OCI-LY7 (cell line): ENCODE measurements at regions not wholly inside any gene's neighbourhood (a gene's known extent, or its start where the extent isn't known, plus 50 kb on each side); places are given as distances from the start of the nearest gene placed in this dataset.

Experiments
- BruUV-seq: library from RNA; stranded (reverse); fragments of 400-500 nt; replicated peaks from 2 replicates; lab custom pipeline; 2021; lab: Mats Ljungman, UMichigan
- CTCF ChIA-PET: fragments of 300-600 bp; sonication (Branson Sonifier 250); formaldehyde crosslinking; loops from one replicate; lab custom pipeline; 2022; ENCODE audit warnings: antibody characterized with exemption; ENCODE audit not compliant: unreplicated experiment; lab: Charles Lee
- POLR2A ChIA-PET: fragments of 300-600 bp; sonication (Branson Sonifier 250); formaldehyde crosslinking; loops from one replicate; lab custom pipeline; 2022; ENCODE audit warnings: antibody characterized with exemption; lab: Charles Lee
- DNase-seq: peaks from one replicate; pipeline ENCODE4 v3.0.0-alpha.2; 2015; ENCODE audit warnings: low spot score
- H2AFZ ChIP-seq: fragments of 200-600 bp; sonication (generic), shearing (Covaris generic); 2 replicates; pipeline ENCODE4 v1.6.1; 2014; ENCODE audit warnings: mild to moderate bottlenecking, antibody characterized with exemption, low read length, moderate library complexity
- H3K27ac ChIP-seq: fragments of 200-600 bp; sonication (generic); 2 replicates; pipeline ENCODE4 v1.5.1; 2014; ENCODE audit warnings: mixed run types, low read depth, mild to moderate bottlenecking, moderate library complexity, low read length, inconsistent platforms; ENCODE audit not compliant: poor library complexity, severe bottlenecking
- H3K36me3 ChIP-seq: fragments of 200-600 bp; sonication (generic); 2 replicates; pipeline ENCODE4 v1.6.1; 2014; ENCODE audit warnings: mild to moderate bottlenecking, antibody characterized with exemption, low read length, moderate library complexity, mixed read lengths; ENCODE audit not compliant: insufficient read depth
- H3K4me1 ChIP-seq: fragments of 200-600 bp; sonication (generic); 2 replicates; pipeline ENCODE4 v1.5.1; 2014; ENCODE audit warnings: mild to moderate bottlenecking, low read length; ENCODE audit not compliant: insufficient read depth, poor library complexity, severe bottlenecking
- H3K4me2 ChIP-seq: fragments of 200-600 bp; sonication (generic); 2 replicates; pipeline ENCODE4 v1.6.1; 2014; ENCODE audit warnings: mild to moderate bottlenecking, low read length
- H3K4me3 ChIP-seq: fragments of 200-600 bp; sonication (generic); 2 replicates; pipeline ENCODE4 v1.5.1; 2014; ENCODE audit warnings: mild to moderate bottlenecking, low read depth, low read length; ENCODE audit not compliant: poor library complexity, severe bottlenecking
- H3K79me2 ChIP-seq: fragments of 200-600 bp; sonication (generic); 2 replicates; pipeline ENCODE4 v1.6.1; 2016; ENCODE audit warnings: low read depth, mild to moderate bottlenecking, low read length, moderate library complexity, mixed read lengths; ENCODE audit not compliant: insufficient read depth
- H3K9me2 ChIP-seq: fragments of 200-600 bp; sonication (generic); 2 replicates; pipeline ENCODE4 v1.6.1; 2016; ENCODE audit warnings: mild to moderate bottlenecking, low read length, mixed read lengths; ENCODE audit not compliant: insufficient read depth
- H3K9me3 ChIP-seq: fragments of 200-600 bp; sonication (generic); 2 replicates; pipeline ENCODE4 v1.6.1; 2014; ENCODE audit warnings: mild to moderate bottlenecking, mixed run types, low read length, mixed read lengths
- H4K20me1 ChIP-seq: fragments of 200-600 bp; sonication (generic); 2 replicates; pipeline ENCODE4 v1.6.1; 2014; ENCODE audit warnings: mild to moderate bottlenecking, antibody characterized with exemption, low read length, moderate library complexity, mixed read lengths; ENCODE audit not compliant: insufficient read depth
- CTCF ChIP-seq: fragments of 200-600 bp; sonication (generic); conservative IDR thresholded peaks from 2 replicates; pipeline ENCODE4 v1.5.1; 2014; ENCODE audit warnings: mild to moderate bottlenecking, antibody characterized with exemption, low read length, moderate library complexity, mixed read lengths
- EZH2phosphoT487 ChIP-seq: fragments of 200-600 bp; sonication (generic); IDR thresholded peaks from 2 replicates; pipeline ENCODE4 v1.6.1; 2018; ENCODE audit warnings: low read depth, borderline replicate concordance, mild to moderate bottlenecking, mixed run types, antibody characterized with exemption, low read length, moderate library complexity, mixed read lengths
- intact Hi-C: fragments of 100-400 bp; cut with micrococcal nuclease; formaldehyde crosslinking; loops from one replicate; pipeline ENCODE4 v1.10.0; 2022; ENCODE audit not compliant: unreplicated experiment

GRCh38 chr17:33523577-33523981, 230.5 kb upstream of the ASIC2 start:
- H3K9me2 ChIP-seq = no peaks in the 10 kb centered on the region
- intact Hi-C loops = no loop called here
- no peaks in the 10 kb centered on the region for H4K20me1 ChIP-seq
- no peak for TF ChIP-seq EZH2phosphoT487
- no peak for TF ChIP-seq CTCF
- no TSS peak for BruUV-seq
- ChIA-PET CTCF (no interaction called here), POLR2A (no interaction called here)
- H3K4me1 ChIP-seq = no peaks in the 10 kb centered on the region
- H3K4me2 ChIP-seq = no peak overlapping the region
- H3K27ac ChIP-seq = no peak overlapping the region
- H3K36me3 ChIP-seq = no peaks in the 10 kb centered on the region
- H3K9me3 ChIP-seq = no peaks in the 10 kb centered on the region
- DNase-seq = no peak
- no peaks in the 10 kb centered on the region for H3K79me2 ChIP-seq
- H2AFZ ChIP-seq = no peak overlapping the region
- no peak overlapping the region for H3K4me3 ChIP-seq

- intact Hi-C loops = no loop called here
- BruUV-seq = no TSS peak
- ChIA-PET CTCF (no interaction called here), POLR2A (no interaction called here)
- Histone ChIP-seq H3K4me2 (no peak overlapping the region), H3K79me2 (no peaks in the 10 kb centered on the region), H2AFZ (no peak overlapping the region), H3K36me3 (no peaks in the 10 kb centered on the region), H3K4me1 (no peaks in the 10 kb centered on the region), H3K27ac (no peak overlapping the region), H3K9me3 (no peaks in the 10 kb centered on the region), H4K20me1 (no peaks in the 10 kb centered on the region), H3K9me2 (no peaks in the 10 kb centered on the region), H3K4me3 (no peak overlapping the region)
- TF ChIP-seq CTCF (no peak), EZH2phosphoT487 (no peak)
- DNase-seq = no peak
These were observed 232.1 kb upstream of the ASIC2 start for GRCh38 chr17:33525186-33525585.

- H4K20me1 ChIP-seq = no peaks in the 10 kb centered on the region
- no peaks in the 10 kb centered on the region for H3K9me3 ChIP-seq
- no peaks in the 10 kb centered on the region for H3K79me2 ChIP-seq
- H3K36me3 ChIP-seq = no peaks in the 10 kb centered on the region
- TF ChIP-seq EZH2phosphoT487 (no peak), CTCF (no peak)
- DNase-seq = no peak
- H2AFZ ChIP-seq = no peak overlapping the region
- H3K27ac ChIP-seq = no peak overlapping the region
- no TSS peak for BruUV-seq
- no peak overlapping the region for H3K4me3 ChIP-seq
- intact Hi-C loops = no loop called here
- CTCF ChIA-PET = no interaction called here
- H3K9me2 ChIP-seq = no peaks in the 10 kb centered on the region
- POLR2A ChIA-PET = no interaction called here
- H3K4me2 ChIP-seq = no peak overlapping the region
- no peaks in the 10 kb centered on the region for H3K4me1 ChIP-seq
These were observed 233.6 kb upstream of the ASIC2 start for GRCh38 chr17:33526717-33527116.
